Esophagus muscularis mucosa (tissue), 4 donors: ENCODE measurements at regions not wholly inside any gene's neighbourhood (a gene's known extent, or its start where the extent isn't known, plus 50 kb on each side); places are given as distances from the start of the nearest gene placed in this dataset.

Source experiments
- DNase-seq: peaks from one replicate; pipeline ENCODE4 v3.0.0-alpha.2; 2017; ENCODE audit errors: extremely low spot score
- H3K27ac ChIP-seq, 4 donors: fragments of 200-600 bp; sonication (generic); replicated peaks in 1 of 4; 1 replicate in 3 of 4; 2 replicates in 1 of 4; pipeline ENCODE4 v1.5.1; 2016 to 2019; ENCODE audit warnings: mild to moderate bottlenecking in 1 of 4
- H3K27me3 ChIP-seq, 4 donors: fragments of 200-600 bp; sonication (generic); one replicate each; pipeline versions ENCODE4 v1.5.1 to v1.6.0; 2016 to 2019
- H3K36me3 ChIP-seq, 4 donors: fragments of 200-600 bp; sonication (generic); one replicate each; pipeline ENCODE4 v1.5.1; 2016 to 2019
- H3K4me1 ChIP-seq, 4 donors: fragments of 200-600 bp; sonication (generic); one replicate each; pipeline ENCODE4 v1.5.1; 2016 to 2019
- H3K4me3 ChIP-seq, 4 donors: fragments of 200-600 bp; sonication (generic); 1 replicate in 2 of 4; 2 replicates in 2 of 4; pipeline ENCODE4 v1.5.1; 2016 to 2019; ENCODE audit warnings: mild to moderate bottlenecking in 4 of 4, moderate library complexity in 1 of 4
- H3K9me3 ChIP-seq, 4 donors: fragments of 200-600 bp; sonication (generic); 1 replicate in 3 of 4; 2 replicates in 1 of 4; pipeline ENCODE4 v1.5.1; 2016 to 2019
- CTCF ChIP-seq, 3 experiments: fragments of 200-600 bp in 2 of 3; fragments of 450-650 bp in 1 of 3; sonication (generic) in 2 of 3; IDR thresholded peaks; one replicate each; pipeline ENCODE4 v1.5.1; 2017 to 2019; ENCODE audit warnings: antibody characterized with exemption in 3 of 3, mild to moderate bottlenecking in 2 of 3, moderate library complexity in 1 of 3
- EP300 ChIP-seq: sonication (generic); formaldehyde crosslinking; IDR thresholded peaks from one replicate; pipeline ENCODE4 v1.6.1; 2017; ENCODE audit warnings: antibody characterized with exemption
- POLR2A ChIP-seq: fragments of 450-650 bp; IDR thresholded peaks from one replicate; pipeline ENCODE4 v1.6.1; 2017; ENCODE audit warnings: antibody characterized with exemption, moderate library complexity, mild to moderate bottlenecking, low read depth
- POLR2AphosphoS5 ChIP-seq, 2 donors: sonication (generic); formaldehyde crosslinking; IDR thresholded peaks; one replicate each; pipeline ENCODE4 v1.6.1; 2017; ENCODE audit warnings: antibody characterized with exemption in 2 of 2
- WGBS: methylation state at CpG from one replicate; pipeline ENCODE4 v1.1.5; 2018; 5-methylcytosine and 5-hydroxymethylcytosine counted together
- intact Hi-C: fragments of 100-400 bp; cut with DNase I; formaldehyde crosslinking; loops from one replicate; pipeline ENCODE4 v1.15.1; 2023

GRCh38 chr18:77666613-77667012 is 417.0 kb downstream of the GALR1 start:
- Histone ChIP-seq H3K4me3 (no peak overlapping the region), H3K36me3 (no peaks in the 10 kb centered on the region), H3K27me3 (peaks cover 0 to 30% (median 0%) of the 10 kb centered on the region in 4 donors), H3K9me3 (no peaks in the 10 kb centered on the region), H3K27ac (no peak overlapping the region), H3K4me1 (peaks cover 0 to 4% (median 0%) of the 10 kb centered on the region in 4 donors)
- 77% methylated on average over 3 of the region's 3 CpGs for WGBS
- no peak for DNase-seq
- TF ChIP-seq EP300: no peak
- TF ChIP-seq CTCF (IDR thresholded peaks at IDR 0.05): no peak
- TF ChIP-seq POLR2A: no peak
- no peak for TF ChIP-seq POLR2AphosphoS5 (IDR thresholded peaks at IDR 0.05)
- intact Hi-C loops: no loop called here

- Histone ChIP-seq H3K9me3 (no peaks in the 10 kb centered on the region), H3K36me3 (no peaks in the 10 kb centered on the region), H3K27me3 (peaks cover 0 to 43% (median 0%) of the 10 kb centered on the region in 4 donors), H3K4me3 (no peak overlapping the region), H3K4me1 (peaks cover 0 to 8% (median 0%) of the 10 kb centered on the region in 4 donors), H3K27ac (no peak overlapping the region)
- intact Hi-C loops: no loop called here
- TF ChIP-seq CTCF (IDR thresholded peaks at IDR 0.05) (no peak), POLR2AphosphoS5 (IDR thresholded peaks at IDR 0.05) (no peak), EP300 (no peak), POLR2A (no peak)
- WGBS: 90% methylated on average over 14 of the region's 26 CpGs
- DNase-seq: no peak
These were observed 418.6 kb downstream of the GALR1 start for GRCh38 chr18:77668219-77668618.

- TF ChIP-seq EP300 (no peak), POLR2A (no peak), POLR2AphosphoS5 (IDR thresholded peaks at IDR 0.05) (no peak), CTCF (IDR thresholded peaks at IDR 0.05) (no peak)
- 58% methylated on average over 4 of the region's 4 CpGs for WGBS
- H3K27ac ChIP-seq: no peak overlapping the region
- H3K4me1 ChIP-seq: peaks cover 0 to 8% (median 0%) of the 10 kb centered on the region in 4 donors
- intact Hi-C loops: no loop called here
- no peaks in the 10 kb centered on the region for H3K36me3 ChIP-seq
- H3K4me3 ChIP-seq: no peak overlapping the region
- no peak for DNase-seq
- H3K27me3 ChIP-seq: peaks cover 0 to 54% (median 0%) of the 10 kb centered on the region in 4 donors
- no peaks in the 10 kb centered on the region for H3K9me3 ChIP-seq
These were observed 419.7 kb downstream of the GALR1 start for GRCh38 chr18:77669331-77669730.

- Histone ChIP-seq H3K9me3 (no peaks in the 10 kb centered on the region), H3K27me3 (peaks cover 0 to 60% (median under 1%) of the 10 kb centered on the region in 4 donors), H3K36me3 (no peaks in the 10 kb centered on the region), H3K4me1 (peaks cover 0 to 8% (median 0%) of the 10 kb centered on the region in 4 donors), H3K4me3 (no peak overlapping the region), H3K27ac (no peak overlapping the region)
- DNase-seq: no peak
- WGBS: 34% methylated on average over 23 of the region's 23 CpGs
- no peak for TF ChIP-seq POLR2AphosphoS5 (IDR thresholded peaks at IDR 0.05)
- no peak for TF ChIP-seq CTCF (IDR thresholded peaks at IDR 0.05)
- no peak for TF ChIP-seq POLR2A
- no peak for TF ChIP-seq EP300
- intact Hi-C loops: no loop called here
These were observed 422.0 kb downstream of the GALR1 start for GRCh38 chr18:77671456-77672167.
